ENCODE measurements at regions not wholly inside any gene's neighbourhood (a gene's known extent, or its start where the extent isn't known, plus 50 kb on each side); places are given as distances from the start of the nearest gene placed in this dataset.

- TF ChIP-seq CTCF (IDR thresholded peaks at IDR 0.05) (no peak), POLR2A (IDR thresholded peaks at IDR 0.05) (no peak), EP300 (IDR thresholded peaks at IDR 0.05) (no peak)
These were observed 65.6 kb upstream of the TTC34 start for GRCh38 chr1:2867087-2867425.

All from upper lobe of left lung (tissue), 4 donors.